ENCODE measurements at regions not wholly inside any gene's neighbourhood (a gene's known extent, or its start where the extent isn't known, plus 50 kb on each side); places are given as distances from the start of the nearest gene placed in this dataset.

DNA sequence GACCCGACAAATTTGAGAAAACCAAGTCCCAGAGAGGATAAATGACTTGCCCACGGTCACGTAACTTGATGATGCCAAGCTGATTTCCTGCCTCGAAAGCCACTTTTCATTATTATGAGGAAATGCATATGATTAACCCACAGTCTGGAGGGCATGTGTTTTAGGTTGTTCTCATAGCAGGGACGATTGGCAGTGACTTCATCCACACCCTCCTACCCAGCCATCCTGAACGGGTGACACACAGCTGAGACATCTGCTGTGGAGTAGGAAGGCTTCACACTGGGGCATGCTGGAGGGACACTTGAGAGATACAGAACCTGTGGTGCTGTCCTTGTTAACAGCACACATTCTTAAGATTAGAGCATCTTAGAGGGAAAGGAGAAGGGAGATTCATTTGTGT lies 65.4 kb upstream of the WDFY2 start:
- Histone ChIP-seq H3K27me3 (replicated peaks) (no peaks in the 10 kb centered on the region), H3K4me3 (ENCODE audit: low read depth, low read length) (no peak overlapping the region), H3K27ac (no peak overlapping the region), H3K36me3 (replicated peaks) (no peaks in the 10 kb centered on the region)
- TF ChIP-seq, protein P1, sequence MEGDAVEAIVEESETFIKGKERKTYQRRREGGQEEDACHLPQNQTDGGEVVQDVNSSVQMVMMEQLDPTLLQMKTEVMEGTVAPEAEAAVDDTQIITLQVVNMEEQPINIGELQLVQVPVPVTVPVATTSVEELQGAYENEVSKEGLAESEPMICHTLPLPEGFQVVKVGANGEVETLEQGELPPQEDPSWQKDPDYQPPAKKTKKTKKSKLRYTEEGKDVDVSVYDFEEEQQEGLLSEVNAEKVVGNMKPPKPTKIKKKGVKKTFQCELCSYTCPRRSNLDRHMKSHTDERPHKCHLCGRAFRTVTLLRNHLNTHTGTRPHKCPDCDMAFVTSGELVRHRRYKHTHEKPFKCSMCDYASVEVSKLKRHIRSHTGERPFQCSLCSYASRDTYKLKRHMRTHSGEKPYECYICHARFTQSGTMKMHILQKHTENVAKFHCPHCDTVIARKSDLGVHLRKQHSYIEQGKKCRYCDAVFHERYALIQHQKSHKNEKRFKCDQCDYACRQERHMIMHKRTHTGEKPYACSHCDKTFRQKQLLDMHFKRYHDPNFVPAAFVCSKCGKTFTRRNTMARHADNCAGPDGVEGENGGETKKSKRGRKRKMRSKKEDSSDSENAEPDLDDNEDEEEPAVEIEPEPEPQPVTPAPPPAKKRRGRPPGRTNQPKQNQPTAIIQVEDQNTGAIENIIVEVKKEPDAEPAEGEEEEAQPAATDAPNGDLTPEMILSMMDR (IDR thresholded peaks at IDR 0.05; ENCODE audit: low read depth, low read length, missing control alignments) = no peak
- DNase-seq = peak; percentile 37
- in situ Hi-C loops (cut with HindIII; ENCODE audit: low pct_ligation_motif_present, low sequenced_read_pairs) = no loop called here

DNA sequence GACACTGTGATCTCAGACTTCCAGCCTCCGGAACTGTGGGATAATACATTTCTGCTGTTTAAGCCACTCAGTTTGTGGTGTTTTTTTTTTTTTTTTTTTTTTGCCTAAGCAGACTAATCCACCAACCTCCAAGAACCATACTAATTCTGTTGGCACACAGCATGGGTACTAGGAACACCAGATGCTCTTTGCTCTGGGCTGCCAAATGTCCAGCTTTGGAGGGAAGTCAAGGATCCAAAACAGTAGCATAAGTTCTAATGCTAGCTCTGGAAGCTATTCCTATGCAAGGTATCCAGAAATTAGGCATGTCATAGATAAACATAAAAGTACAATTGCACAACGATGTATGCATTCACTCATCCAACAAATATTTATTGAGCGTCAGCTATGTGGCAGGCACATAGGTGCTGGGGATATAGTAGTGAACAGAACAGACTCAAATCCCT lies 64.5 kb upstream of the WDFY2 start:
- TF ChIP-seq, protein P1 (IDR thresholded peaks at IDR 0.05; ENCODE audit: low read depth, low read length, missing control alignments) = no peak
- in situ Hi-C loops (cut with HindIII; ENCODE audit: low pct_ligation_motif_present, low sequenced_read_pairs) = no loop called here

DNA sequence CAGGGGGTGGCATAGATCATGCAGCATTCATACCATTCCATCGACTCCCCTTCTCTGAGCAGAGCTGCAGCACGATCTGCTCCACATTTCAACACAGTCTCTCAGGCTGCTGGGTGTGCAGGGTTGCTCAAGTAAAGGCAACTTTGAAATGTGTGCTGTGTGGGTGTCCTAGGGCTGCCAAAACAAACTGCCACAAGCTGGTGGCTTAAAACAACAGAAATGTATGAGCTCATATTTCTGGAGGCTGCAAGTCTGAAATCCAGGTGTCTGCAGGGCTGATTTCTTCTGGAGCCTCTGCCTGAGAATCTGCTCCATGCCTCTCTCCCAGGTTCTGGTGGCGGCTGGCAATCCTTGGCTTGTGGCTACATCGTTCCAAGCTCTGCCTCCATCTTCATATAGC lies 63.7 kb upstream of the WDFY2 start:
- no peak overlapping the region for H3K27ac ChIP-seq
- H3K4me3 ChIP-seq (ENCODE audit: low read depth, low read length) = no peak overlapping the region
- H3K27me3 ChIP-seq (replicated peaks) = no peaks in the 10 kb centered on the region
- in situ Hi-C loops (cut with HindIII; ENCODE audit: low pct_ligation_motif_present, low sequenced_read_pairs) = no loop called here
- peak; percentile 46 for DNase-seq
- H3K36me3 ChIP-seq (replicated peaks) = no peaks in the 10 kb centered on the region
- TF ChIP-seq, protein P1 (IDR thresholded peaks at IDR 0.05; ENCODE audit: low read depth, low read length, missing control alignments) = no peak

More for the DNA sequence above, 64.5 kb upstream of the WDFY2 start:
- Histone ChIP-seq H3K27me3 (replicated peaks) (no peaks in the 10 kb centered on the region), H3K27ac (no peak overlapping the region), H3K36me3 (replicated peaks) (no peaks in the 10 kb centered on the region), H3K4me3 (ENCODE audit: low read depth, low read length) (no peak overlapping the region)
- DNase-seq = no peak

DNA sequence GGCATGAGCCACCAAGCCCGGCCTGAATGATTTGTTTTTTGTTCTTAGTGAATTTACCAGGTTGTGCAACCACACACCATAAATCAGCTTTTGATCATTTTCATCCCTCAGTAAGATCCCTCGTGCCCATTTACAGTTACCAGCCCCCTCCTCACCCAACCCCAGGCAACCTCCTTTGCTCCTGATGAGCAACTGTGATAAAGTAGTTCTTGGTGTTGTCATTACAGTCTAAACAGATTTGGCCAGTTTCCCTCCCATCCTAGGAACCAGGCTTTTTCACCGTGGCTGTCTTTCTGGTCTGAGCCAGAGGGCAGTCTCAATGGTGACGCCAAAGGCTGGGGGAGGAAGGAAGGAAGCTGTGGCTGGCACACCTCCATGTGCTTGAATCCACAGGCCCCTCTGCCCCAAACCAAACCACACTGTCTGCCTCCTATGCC lies 61.2 kb upstream of the WDFY2 start:
- no peak overlapping the region for H3K27ac ChIP-seq
- H3K27me3 ChIP-seq (replicated peaks) = no peaks in the 10 kb centered on the region
- H3K4me3 ChIP-seq (ENCODE audit: low read depth, low read length) = no peak overlapping the region
- no peaks in the 10 kb centered on the region for H3K36me3 ChIP-seq (replicated peaks)
- in situ Hi-C loops (cut with HindIII; ENCODE audit: low pct_ligation_motif_present, low sequenced_read_pairs) = no loop called here
- DNase-seq = no peak
- TF ChIP-seq, protein P1 (IDR thresholded peaks at IDR 0.05; ENCODE audit: low read depth, low read length, missing control alignments) = no peak

DNA sequence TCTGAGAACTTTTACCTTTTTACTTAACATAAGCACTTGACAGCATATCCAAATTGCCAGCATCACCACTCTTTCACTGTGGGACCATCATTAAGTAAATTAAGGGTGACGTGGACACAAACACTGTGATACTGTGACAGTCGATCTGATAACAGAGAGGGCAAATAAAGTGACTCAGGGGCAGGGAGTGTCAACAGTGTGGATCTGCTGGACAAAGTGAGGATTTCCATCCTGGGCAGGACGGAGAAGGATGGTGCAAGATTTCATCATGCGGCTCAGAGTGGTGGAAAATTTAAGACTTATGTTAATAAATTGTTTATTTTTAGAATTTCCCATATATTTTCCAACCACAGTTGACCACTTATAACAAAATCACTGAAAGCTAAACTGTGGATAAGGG lies 60.0 kb upstream of the WDFY2 start:
- no peak overlapping the region for H3K27ac ChIP-seq
- H3K4me3 ChIP-seq (ENCODE audit: low read depth, low read length) = no peak overlapping the region
- H3K27me3 ChIP-seq (replicated peaks) = no peaks in the 10 kb centered on the region
- TF ChIP-seq, protein P1 (IDR thresholded peaks at IDR 0.05; ENCODE audit: low read depth, low read length, missing control alignments) = no peak
- no peaks in the 10 kb centered on the region for H3K36me3 ChIP-seq (replicated peaks)
- DNase-seq = no peak
- in situ Hi-C loops (cut with HindIII; ENCODE audit: low pct_ligation_motif_present, low sequenced_read_pairs) = no loop called here

DNA sequence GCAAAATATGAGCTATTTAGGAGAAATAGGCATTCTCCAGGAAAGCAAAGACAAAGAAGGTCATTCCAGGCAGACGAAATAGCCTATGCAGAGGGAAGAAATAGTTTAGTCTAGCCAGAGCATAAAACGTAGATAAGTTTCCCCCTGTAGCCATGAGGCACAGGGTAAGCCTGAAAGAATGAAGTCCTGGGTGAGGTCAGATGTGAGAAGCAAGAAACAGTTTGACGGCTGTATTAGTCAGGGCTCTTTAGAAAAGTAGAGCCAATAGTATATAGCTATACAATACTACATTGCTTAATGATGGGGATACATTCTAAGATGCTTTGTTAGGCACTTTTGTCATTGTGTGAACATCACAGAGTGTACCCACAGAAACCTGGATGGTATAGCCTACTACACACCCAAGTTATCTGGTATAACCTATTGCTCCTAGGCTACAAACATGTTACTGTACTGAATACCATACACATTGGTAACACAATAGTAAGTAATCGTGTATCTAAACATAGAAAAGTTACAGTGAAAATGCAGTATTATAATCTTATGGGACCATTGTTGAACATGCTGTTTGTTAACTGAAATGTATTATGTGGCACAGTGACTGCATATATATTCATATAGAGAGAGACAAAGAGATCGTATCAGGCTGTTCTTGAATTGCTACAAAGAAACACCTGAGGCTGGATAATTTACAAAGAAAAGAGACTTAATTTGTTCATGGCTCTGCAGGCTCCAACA lies 59.3 kb upstream of the WDFY2 start:
- H3K27me3 ChIP-seq (replicated peaks) = no peaks in the 10 kb centered on the region
- in situ Hi-C loops (cut with HindIII; ENCODE audit: low pct_ligation_motif_present, low sequenced_read_pairs) = no loop called here
- DNase-seq = peak; percentile 48
- H3K27ac ChIP-seq = no peak overlapping the region
- no peaks in the 10 kb centered on the region for H3K36me3 ChIP-seq (replicated peaks)
- TF ChIP-seq, protein P1 (IDR thresholded peaks at IDR 0.05; ENCODE audit: low read depth, low read length, missing control alignments) = no peak
- H3K4me3 ChIP-seq (ENCODE audit: low read depth, low read length) = no peak overlapping the region

All from brain microvascular endothelial cell (primary cell).